ENCODE measurements at regions not wholly inside any gene's neighbourhood (a gene's known extent, or its start where the extent isn't known, plus 50 kb on each side); places are given as distances from the start of the nearest gene placed in this dataset.

DNA sequence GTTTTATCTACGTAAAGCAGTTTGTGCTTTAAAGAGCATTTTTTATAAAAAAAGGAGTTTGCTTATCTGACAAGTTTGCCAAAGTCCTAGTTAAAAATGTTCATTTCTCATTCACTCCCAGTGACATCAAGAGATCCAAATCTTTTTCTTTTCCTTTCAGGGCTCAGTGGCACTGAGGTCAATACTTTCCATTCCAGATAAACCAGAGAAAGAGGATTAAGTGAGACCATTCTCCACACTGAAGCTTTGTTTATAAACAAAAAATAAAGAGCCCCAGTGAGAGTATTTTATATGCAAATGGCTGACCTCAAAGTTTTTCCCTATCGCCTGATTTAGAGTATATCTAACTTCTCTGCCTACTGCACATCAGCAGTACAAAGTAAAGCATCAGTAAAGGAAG lies 199.8 kb downstream of the ALG10B start:
- no peak for TF ChIP-seq POLR2A (IDR thresholded peaks at IDR 0.05; ENCODE audit: low read length)
- TF ChIP-seq GATA1 (IDR thresholded peaks at IDR 0.05; ENCODE audit: low read depth, low read length), result no peak

Measured in erythroblast (primary cell).